Small intestine (tissue), 7 donors: ENCODE measurements at regions not wholly inside any gene's neighbourhood (a gene's known extent, or its start where the extent isn't known, plus 50 kb on each side); places are given as distances from the start of the nearest gene placed in this dataset.

Experiments
- DNase-seq, 2 donors: peaks; one replicate each; pipeline versions ENCODE4 v3.0.0 to v3.0.0-alpha.2; 2013
- FAIRE-seq: peaks from 2 replicates; lab custom pipeline; 2012; peaks lifted over from hg19 to GRCh38; lab: Jason Lieb, UNC
- H3K27ac ChIP-seq, 3 donors: one replicate each; pipeline ENCODE4 v1.5.1; 2013; ENCODE audit warnings: low read length in 2 of 3, mild to moderate bottlenecking in 2 of 3, control low read depth in 1 of 3, inconsistent platforms in 1 of 3, low read depth in 1 of 3, moderate library complexity in 1 of 3
- H3K27me3 ChIP-seq, 3 donors: one replicate each; pipeline ENCODE4 v1.6.1; 2013; ENCODE audit warnings: low read length in 3 of 3, inconsistent platforms in 1 of 3; ENCODE audit not compliant: control insufficient read depth in 3 of 3, insufficient read depth in 3 of 3
- H3K36me3 ChIP-seq, 3 donors: one replicate each; pipeline ENCODE4 v1.6.1; 2013; ENCODE audit warnings: low read length in 3 of 3, inconsistent platforms in 1 of 3, low read depth in 1 of 3, mild to moderate bottlenecking in 1 of 3, moderate library complexity in 1 of 3; ENCODE audit not compliant: control insufficient read depth in 3 of 3, insufficient read depth in 2 of 3
- H3K4me1 ChIP-seq, 3 donors: one replicate each; pipeline ENCODE4 v1.6.1; 2013; ENCODE audit warnings: low read length in 2 of 3, inconsistent platforms in 1 of 3, low read depth in 1 of 3, mild to moderate bottlenecking in 1 of 3, moderate library complexity in 1 of 3; ENCODE audit not compliant: control insufficient read depth in 3 of 3, insufficient read depth in 2 of 3
- H3K4me3 ChIP-seq, 3 donors: one replicate each; pipeline ENCODE4 v1.5.1; 2013; ENCODE audit warnings: low read length in 3 of 3, control low read depth in 1 of 3, inconsistent platforms in 1 of 3, low read depth in 1 of 3, mild to moderate bottlenecking in 1 of 3, moderate library complexity in 1 of 3
- H3K9me3 ChIP-seq, 2 donors: one replicate each; pipeline ENCODE4 v1.6.1; 2013; ENCODE audit warnings: low read depth in 1 of 2, low read length in 1 of 2; ENCODE audit not compliant: control insufficient read depth in 2 of 2, insufficient read depth in 1 of 2
- WGBS, 3 donors: extraction: QIAGEN DNeasy Blood & Tissue Kit; methylation state at CpG; one replicate each; pipeline ENCODE4 v1.1.7; 2013; 5-methylcytosine and 5-hydroxymethylcytosine counted together
- donor health status: healthy with polysubstance abuse.
- donor health status: control.
- donor health status: control.
- donor health status: Bipolar disorder and iron deficiency.
- donor health status: healthy.

- DNase-seq (no peak), FAIRE-seq (no peak)
- Histone ChIP-seq H3K27me3 (no peaks in the 10 kb centered on the region), H3K36me3 (no peaks in the 10 kb centered on the region), H3K4me3 (no peak overlapping the region), H3K9me3 (peaks cover 0 to 6% of the 10 kb centered on the region in 2 donors), H3K27ac (no peak overlapping the region), H3K4me1 (no peaks in the 10 kb centered on the region)
- 90 to 93% (median 93%) methylated on average over 8 of the region's 8 CpGs for WGBS, 3 donors
Measured at GRCh38 chr3:167114619-167115018, 265.5 kb downstream of the ZBBX start.

- Histone ChIP-seq H3K27ac (no peak overlapping the region), H3K4me3 (no peak overlapping the region), H3K36me3 (no peaks in the 10 kb centered on the region), H3K4me1 (no peaks in the 10 kb centered on the region), H3K9me3 (peaks cover 0 to 6% of the 10 kb centered on the region in 2 donors), H3K27me3 (no peaks in the 10 kb centered on the region)
- 84 to 90% (median 87%) methylated on average over 12 of the region's 12 CpGs for WGBS, 3 donors
- DNase-seq (no peak), FAIRE-seq (no peak)
Measured at GRCh38 chr3:167113035-167113830, 266.9 kb downstream of the ZBBX start.

- no peak for FAIRE-seq
- Histone ChIP-seq H3K27ac (no peak overlapping the region), H3K27me3 (no peaks in the 10 kb centered on the region), H3K4me3 (no peak overlapping the region), H3K9me3 (no peaks in the 10 kb centered on the region), H3K4me1 (no peaks in the 10 kb centered on the region), H3K36me3 (no peaks in the 10 kb centered on the region)
- no peak for DNase-seq
- 75 to 80% (median 76%) methylated on average over 8 of the region's 8 CpGs for WGBS, 3 donors
Measured at GRCh38 chr3:167110901-167111300, 269.2 kb downstream of the ZBBX start.

- FAIRE-seq (no peak), DNase-seq (no peak)
- Histone ChIP-seq H3K36me3 (no peaks in the 10 kb centered on the region), H3K27me3 (no peaks in the 10 kb centered on the region), H3K9me3 (no peaks in the 10 kb centered on the region), H3K4me1 (no peaks in the 10 kb centered on the region), H3K27ac (no peak overlapping the region), H3K4me3 (no peak overlapping the region)
- WGBS, 3 donors: 79 to 92% (median 81%) methylated on average over 1 of the region's 1 CpG
Measured at GRCh38 chr3:167109746-167110145, 270.4 kb downstream of the ZBBX start.

GRCh38 chr3:167106456-167106855 lies 273.6 kb downstream of the ZBBX start:
- Histone ChIP-seq H3K4me1 (no peaks in the 10 kb centered on the region), H3K9me3 (no peaks in the 10 kb centered on the region), H3K36me3 (no peaks in the 10 kb centered on the region), H3K4me3 (no peak overlapping the region), H3K27ac (no peak overlapping the region), H3K27me3 (no peaks in the 10 kb centered on the region)
- no peak for DNase-seq
- no peak for FAIRE-seq

- H3K9me3 ChIP-seq: no peaks in the 10 kb centered on the region
- H3K4me3 ChIP-seq: no peak overlapping the region
- H3K27me3 ChIP-seq: no peaks in the 10 kb centered on the region
- no peaks in the 10 kb centered on the region for H3K36me3 ChIP-seq
- FAIRE-seq (no peak), DNase-seq (no peak)
- no peak overlapping the region for H3K27ac ChIP-seq
- no peaks in the 10 kb centered on the region for H3K4me1 ChIP-seq
- WGBS, 3 donors: 74 to 94% (median 82%) methylated on average over 1 of the region's 1 CpG
Measured at GRCh38 chr3:167102071-167102470, 278.0 kb downstream of the ZBBX start.

- Histone ChIP-seq H3K36me3 (no peaks in the 10 kb centered on the region), H3K9me3 (no peaks in the 10 kb centered on the region), H3K27ac (no peak overlapping the region), H3K27me3 (no peaks in the 10 kb centered on the region), H3K4me1 (no peaks in the 10 kb centered on the region), H3K4me3 (no peak overlapping the region)
- FAIRE-seq (no peak), DNase-seq (no peak)
- WGBS, 3 donors: 68 to 76% (median 75%) methylated on average over 1 of the region's 1 CpG
Measured at GRCh38 chr3:167100651-167101050, 279.4 kb downstream of the ZBBX start.

- no peak for DNase-seq
- no peak for FAIRE-seq
- 87 to 90% (median 89%) methylated on average over 2 of the region's 2 CpGs for WGBS, 3 donors
- no peaks in the 10 kb centered on the region for H3K27me3 ChIP-seq
- H3K27ac ChIP-seq: no peak overlapping the region
- no peak overlapping the region for H3K4me3 ChIP-seq
- no peaks in the 10 kb centered on the region for H3K4me1 ChIP-seq
- H3K36me3 ChIP-seq: no peaks in the 10 kb centered on the region
- no peaks in the 10 kb centered on the region for H3K9me3 ChIP-seq
Measured at GRCh38 chr3:167100200-167100599, 279.9 kb downstream of the ZBBX start.

- no peak for FAIRE-seq
- Histone ChIP-seq H3K36me3 (no peaks in the 10 kb centered on the region), H3K9me3 (no peaks in the 10 kb centered on the region), H3K4me3 (no peak overlapping the region), H3K27ac (no peak overlapping the region), H3K4me1 (no peaks in the 10 kb centered on the region), H3K27me3 (no peaks in the 10 kb centered on the region)
- WGBS, 3 donors: 67 to 78% (median 75%) methylated on average over 2 of the region's 2 CpGs
- DNase-seq: no peak
Measured at GRCh38 chr3:167095976-167096375, 284.1 kb downstream of the ZBBX start.
